ENCODE measurements at regions not wholly inside any gene's neighbourhood (a gene's known extent, or its start where the extent isn't known, plus 50 kb on each side); places are given as distances from the start of the nearest gene placed in this dataset.
A peak's percentile ranks its signal among the peaks of the same experiment; 100 is the strongest.

- H3K27me3 ChIP-seq (ENCODE audit: insufficient read depth, low read length) = no peaks in the 10 kb centered on the region
- no peak for DNase-seq (ENCODE audit: insufficient read length, low spot score, missing footprints)
- H3K9me3 ChIP-seq (ENCODE audit: low read depth, low read length) = no peaks in the 10 kb centered on the region
- TF ChIP-seq CTCF (IDR thresholded peaks at IDR 0.05; ENCODE audit: extremely low read depth, low read depth, low read length) = no peak
- H2AFZ ChIP-seq (ENCODE audit: low read length) = no peak overlapping the region
- peaks cover 4% of the 10 kb centered on the region for H4K20me1 ChIP-seq (ENCODE audit: insufficient read depth, low read length)
- H3K36me3 ChIP-seq (ENCODE audit: insufficient read depth, low read length) = no peaks in the 10 kb centered on the region
- H3K27ac ChIP-seq (ENCODE audit: low read depth, low read length) = no peak overlapping the region
- peaks cover 20% of the 10 kb centered on the region for H3K79me2 ChIP-seq (ENCODE audit: insufficient read depth, low read length)
- H3K4me2 ChIP-seq (ENCODE audit: insufficient read depth, low read length) = no peak overlapping the region
- no peaks in the 10 kb centered on the region for H3K4me1 ChIP-seq (ENCODE audit: insufficient read depth, low read length)
- no peak overlapping the region for H3K4me3 ChIP-seq (ENCODE audit: insufficient read depth, low read length)
Observed at GRCh38 chr17:63137163-63137562, 171.1 kb downstream of the TANC2 start.

- no peaks in the 10 kb centered on the region for H3K9me3 ChIP-seq (ENCODE audit: low read depth, low read length)
- no peaks in the 10 kb centered on the region for H3K4me1 ChIP-seq (ENCODE audit: insufficient read depth, low read length)
- H3K4me2 ChIP-seq (ENCODE audit: insufficient read depth, low read length) = no peak overlapping the region
- H3K79me2 ChIP-seq (ENCODE audit: insufficient read depth, low read length) = peaks cover 23% of the 10 kb centered on the region
- no peak overlapping the region for H3K4me3 ChIP-seq (ENCODE audit: insufficient read depth, low read length)
- no peaks in the 10 kb centered on the region for H3K36me3 ChIP-seq (ENCODE audit: insufficient read depth, low read length)
- H3K27ac ChIP-seq (ENCODE audit: low read depth, low read length) = no peak overlapping the region
- no peak overlapping the region for H2AFZ ChIP-seq (ENCODE audit: low read length)
- no peak for TF ChIP-seq CTCF (IDR thresholded peaks at IDR 0.05; ENCODE audit: extremely low read depth, low read depth, low read length)
- no peak for DNase-seq (ENCODE audit: insufficient read length, low spot score, missing footprints)
- no peaks in the 10 kb centered on the region for H3K27me3 ChIP-seq (ENCODE audit: insufficient read depth, low read length)
- H4K20me1 ChIP-seq (ENCODE audit: insufficient read depth, low read length) = peaks cover 4% of the 10 kb centered on the region
Observed at GRCh38 chr17:63138713-63139112, 172.7 kb downstream of the TANC2 start.

- Histone ChIP-seq H3K79me2 (ENCODE audit: insufficient read depth, low read length) (peaks cover 20% of the 10 kb centered on the region), H4K20me1 (ENCODE audit: insufficient read depth, low read length) (peaks cover 4% of the 10 kb centered on the region), H3K27ac (ENCODE audit: low read depth, low read length) (no peak overlapping the region), H3K27me3 (ENCODE audit: insufficient read depth, low read length) (no peaks in the 10 kb centered on the region), H3K4me2 (ENCODE audit: insufficient read depth, low read length) (no peak overlapping the region), H2AFZ (ENCODE audit: low read length) (no peak overlapping the region), H3K9me3 (ENCODE audit: low read depth, low read length) (no peaks in the 10 kb centered on the region), H3K36me3 (ENCODE audit: insufficient read depth, low read length) (no peaks in the 10 kb centered on the region), H3K4me1 (ENCODE audit: insufficient read depth, low read length) (no peaks in the 10 kb centered on the region), H3K4me3 (ENCODE audit: insufficient read depth, low read length) (no peak overlapping the region)
- no peak for DNase-seq (ENCODE audit: insufficient read length, low spot score, missing footprints)
- no peak for TF ChIP-seq CTCF (IDR thresholded peaks at IDR 0.05; ENCODE audit: extremely low read depth, low read depth, low read length)
Observed at GRCh38 chr17:63139356-63139755, 173.3 kb downstream of the TANC2 start.

GRCh38 chr17:63140255-63140654 is 174.2 kb downstream of the TANC2 start:
- Histone ChIP-seq H3K27ac (ENCODE audit: low read depth, low read length) (no peak overlapping the region), H3K4me3 (ENCODE audit: insufficient read depth, low read length) (no peak overlapping the region), H4K20me1 (ENCODE audit: insufficient read depth, low read length) (peaks cover 4% of the 10 kb centered on the region), H3K79me2 (ENCODE audit: insufficient read depth, low read length) (peaks cover 20% of the 10 kb centered on the region), H3K9me3 (ENCODE audit: low read depth, low read length) (no peaks in the 10 kb centered on the region), H2AFZ (ENCODE audit: low read length) (no peak overlapping the region), H3K4me1 (ENCODE audit: insufficient read depth, low read length) (no peaks in the 10 kb centered on the region), H3K27me3 (ENCODE audit: insufficient read depth, low read length) (no peaks in the 10 kb centered on the region), H3K4me2 (ENCODE audit: insufficient read depth, low read length) (peak overlapping the region; percentile 26), H3K36me3 (ENCODE audit: insufficient read depth, low read length) (no peaks in the 10 kb centered on the region)
- no peak for TF ChIP-seq CTCF (IDR thresholded peaks at IDR 0.05; ENCODE audit: extremely low read depth, low read depth, low read length)
- DNase-seq (ENCODE audit: insufficient read length, low spot score, missing footprints) = no peak
